ENCODE measurements at regions not wholly inside any gene's neighbourhood (a gene's known extent, or its start where the extent isn't known, plus 50 kb on each side); places are given as distances from the start of the nearest gene placed in this dataset.

DNA sequence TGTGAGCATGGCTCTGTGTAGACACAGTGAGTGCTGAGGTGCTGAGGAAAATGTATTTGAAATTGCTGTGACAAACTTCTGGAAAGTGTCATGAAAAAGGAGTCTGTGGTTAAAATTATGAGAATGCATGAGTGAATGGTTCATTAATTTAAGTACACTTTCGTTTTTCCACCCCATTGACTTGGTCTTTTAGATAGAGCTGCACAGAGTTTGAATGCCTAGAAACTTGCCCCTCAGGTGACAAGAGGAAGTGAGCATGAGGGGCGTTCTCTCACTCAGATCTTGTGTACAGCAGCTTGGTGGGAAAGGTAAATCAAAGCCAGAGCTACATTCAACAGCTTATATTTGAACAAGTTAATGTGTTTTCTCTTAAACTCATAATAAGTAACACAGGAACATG lies 296.8 kb downstream of the WDR72 start:
- DNase-seq, result no peak
- intact Hi-C loops (cut with DNase I), result no loop called here

DNA sequence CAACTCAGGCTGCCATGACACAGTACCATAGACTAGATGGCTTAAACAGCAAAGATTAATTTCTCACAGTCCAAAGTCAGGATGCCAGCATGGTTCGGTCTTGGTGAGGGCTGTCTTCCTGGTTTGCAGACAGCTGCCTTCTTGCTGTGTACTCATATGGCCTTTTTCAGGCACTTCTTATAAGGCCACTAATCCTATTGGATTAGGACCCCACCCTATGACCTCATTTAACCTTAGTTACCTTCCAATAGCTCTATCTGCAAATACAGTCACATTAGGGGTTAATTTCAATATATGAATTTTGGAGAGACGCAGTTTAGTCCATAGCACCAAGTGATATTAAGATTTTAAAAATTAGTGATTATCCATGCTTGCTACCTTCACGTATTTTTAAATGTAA lies 297.8 kb downstream of the WDR72 start:
- DNase-seq, result no peak
- intact Hi-C loops (cut with DNase I), result no loop called here

DNA sequence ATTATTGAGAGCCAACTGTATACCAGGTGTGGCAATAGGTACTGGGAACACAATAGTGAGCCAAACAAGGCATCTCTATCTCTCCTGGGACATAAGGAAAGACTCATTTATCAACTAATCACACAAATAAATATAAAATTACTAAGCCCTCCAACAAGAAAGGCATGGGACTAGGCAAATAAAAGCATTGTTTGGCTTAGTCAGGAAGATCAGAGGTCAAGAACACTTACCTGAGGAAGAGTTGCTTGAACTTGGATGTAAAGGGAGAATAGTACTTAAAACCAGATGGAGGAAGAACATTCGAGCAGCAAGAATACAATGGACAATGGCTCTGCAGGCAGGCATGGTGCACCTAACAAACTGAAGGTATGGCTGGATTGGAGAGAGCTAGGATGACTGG lies 300.7 kb downstream of the WDR72 start:
- DNase-seq, result no peak
- intact Hi-C loops (cut with DNase I), result no loop called here

DNA sequence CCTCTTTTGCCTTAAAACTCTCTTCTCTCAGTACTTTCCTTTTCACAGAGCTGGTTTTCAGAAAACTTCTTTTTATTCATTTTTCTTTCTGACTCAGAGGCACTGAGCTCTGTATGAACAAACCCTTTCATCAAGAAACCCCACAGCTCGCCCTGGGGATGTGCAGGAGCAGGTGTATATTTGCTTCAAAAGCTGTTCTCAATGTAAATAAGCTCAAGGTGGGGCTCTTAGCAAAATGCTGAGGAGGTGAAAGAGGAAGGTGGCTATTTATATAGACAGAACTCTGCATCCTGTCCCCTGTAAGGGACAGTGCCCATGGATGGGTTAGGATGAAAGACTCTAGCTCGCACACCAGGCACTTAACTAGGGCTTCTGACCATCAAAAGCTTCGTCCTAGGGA lies 302.0 kb downstream of the WDR72 start:
- intact Hi-C loops (cut with DNase I), result no loop called here
- DNase-seq, result no peak

DNA sequence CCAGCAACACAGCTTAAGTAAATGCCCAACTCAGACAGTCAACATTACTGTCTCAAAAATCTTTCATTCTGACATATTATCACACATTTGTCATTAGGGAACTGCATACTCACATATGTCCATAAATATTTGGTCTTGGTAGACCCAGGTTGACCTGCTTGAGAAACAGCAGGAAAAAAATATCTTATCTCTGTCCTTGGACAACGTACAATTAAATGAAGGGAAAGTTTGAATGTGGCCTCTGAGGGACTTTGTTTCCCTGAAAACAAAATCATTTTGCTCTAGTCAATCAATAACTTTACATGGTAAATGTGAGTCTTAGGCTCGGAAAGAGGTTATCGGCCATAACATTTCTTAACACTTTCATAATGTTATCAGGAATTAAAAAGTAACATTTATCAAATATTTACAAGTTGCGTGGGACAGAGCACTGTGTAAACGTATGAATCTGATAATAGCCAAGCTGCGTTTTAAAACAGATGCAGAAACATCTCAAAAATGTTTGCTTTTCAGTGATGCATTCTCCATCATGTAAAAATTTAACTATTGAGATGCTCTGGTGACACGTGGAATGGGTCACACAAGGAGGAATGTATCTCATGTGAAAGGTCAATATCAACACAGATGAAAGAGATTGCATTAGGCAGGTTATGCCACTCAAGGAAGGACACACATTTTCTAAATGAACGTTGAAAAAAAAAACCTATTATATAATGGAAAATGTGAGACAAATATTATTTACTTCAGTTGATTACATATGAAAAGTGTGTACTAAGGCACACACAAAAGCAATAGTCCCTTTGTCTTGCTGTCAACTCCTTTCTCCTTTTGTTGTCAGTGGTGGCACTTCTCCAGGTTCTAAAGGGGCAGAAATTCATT lies 304.4 kb downstream of the WDR72 start:
- DNase-seq, result no peak
- intact Hi-C loops (cut with DNase I), result no loop called here

DNA sequence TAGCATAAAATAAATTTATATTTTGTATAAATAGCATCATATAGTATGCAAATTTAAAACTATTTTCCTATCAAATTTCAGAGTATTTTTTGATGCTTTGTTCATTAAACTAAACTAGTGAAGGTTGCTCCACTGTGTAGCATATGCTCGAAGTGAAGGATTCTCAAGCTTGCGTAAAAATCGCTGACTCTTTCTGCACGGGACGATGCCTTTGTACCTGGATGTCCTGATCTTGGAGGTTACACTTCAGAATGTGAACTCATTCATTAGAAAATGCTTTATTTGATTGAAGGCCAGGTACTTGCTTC lies 305.0 kb downstream of the WDR72 start:
- intact Hi-C loops (cut with DNase I), result no loop called here
- no peak for DNase-seq

DNA sequence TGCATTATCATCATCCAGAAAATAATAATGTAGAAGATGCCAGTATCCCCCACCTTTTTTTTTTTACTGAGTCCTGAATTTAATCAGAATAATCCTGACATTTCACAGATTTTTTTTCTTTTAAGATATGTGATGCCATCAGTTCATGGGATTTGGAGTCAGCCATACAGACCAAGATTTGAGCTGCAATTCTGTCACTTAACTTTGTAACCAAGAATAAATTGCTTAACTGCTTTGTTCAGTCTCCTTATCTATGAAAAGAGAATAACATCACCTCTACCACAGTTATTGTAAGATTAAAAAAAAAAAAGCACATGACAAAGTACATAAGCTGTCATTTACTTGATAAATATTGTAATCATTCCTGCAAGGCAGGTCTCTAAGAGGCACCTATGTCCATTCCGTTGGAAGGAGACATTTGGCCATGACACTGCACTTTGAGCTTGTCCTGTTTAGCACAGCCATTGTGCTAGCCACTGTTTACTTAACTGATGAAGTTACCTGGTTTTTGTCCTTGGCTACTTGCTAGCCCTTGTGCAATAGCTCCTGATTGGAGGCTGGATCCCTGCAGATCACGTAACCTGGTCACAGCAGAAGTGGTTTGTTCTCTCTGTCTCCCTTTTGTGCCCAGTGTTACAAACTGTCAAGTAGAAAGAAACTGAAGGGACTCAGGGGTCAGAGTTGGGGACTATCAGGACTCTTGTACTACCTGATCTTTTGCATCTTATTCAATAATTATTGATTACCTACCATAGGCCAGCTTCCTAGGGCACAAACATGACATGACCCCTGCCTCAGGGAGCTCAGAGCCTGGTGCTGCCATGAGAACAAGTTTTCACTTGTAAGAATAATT lies 306.0 kb downstream of the WDR72 start:
- intact Hi-C loops (cut with DNase I), result no loop called here
- no peak for DNase-seq

DNA sequence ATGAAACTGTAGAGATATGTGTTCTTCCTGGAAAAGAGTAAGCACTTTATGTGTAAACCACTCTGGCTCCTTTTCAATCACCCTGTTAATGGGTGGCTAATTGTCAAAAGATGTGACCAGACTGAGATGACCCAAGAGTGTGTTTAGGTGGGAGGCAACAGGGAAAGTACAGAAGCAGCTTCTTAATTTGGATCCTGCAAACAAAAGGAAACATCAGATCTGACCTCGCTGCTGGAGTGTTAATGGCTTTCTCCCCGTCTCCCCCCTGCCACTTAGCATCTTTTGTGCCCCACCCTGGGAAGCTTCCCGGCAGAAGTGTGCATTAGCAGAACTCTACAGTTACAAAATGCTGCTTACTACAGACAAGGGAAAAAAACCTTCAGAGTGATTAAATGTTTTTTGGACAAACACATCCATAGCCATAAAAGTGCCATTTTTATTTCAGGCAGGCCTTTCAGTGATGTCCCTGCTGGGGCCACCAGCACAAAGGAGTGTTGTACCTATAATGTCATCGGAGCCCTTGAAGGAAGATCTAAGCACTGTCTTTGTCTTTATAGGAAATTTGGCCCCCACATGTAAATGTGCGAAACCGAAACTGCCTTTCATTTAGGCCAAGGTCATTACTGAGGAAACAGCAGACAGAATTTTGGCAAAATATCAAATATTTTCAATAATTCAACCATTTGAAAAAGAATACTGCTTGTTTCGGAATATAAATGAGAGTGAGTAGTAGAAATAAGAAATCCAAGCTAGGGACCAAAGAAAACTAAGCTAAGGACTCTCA lies 311.0 kb downstream of the WDR72 start:
- DNase-seq, result no peak
- intact Hi-C loops (cut with DNase I), result no loop called here

DNA sequence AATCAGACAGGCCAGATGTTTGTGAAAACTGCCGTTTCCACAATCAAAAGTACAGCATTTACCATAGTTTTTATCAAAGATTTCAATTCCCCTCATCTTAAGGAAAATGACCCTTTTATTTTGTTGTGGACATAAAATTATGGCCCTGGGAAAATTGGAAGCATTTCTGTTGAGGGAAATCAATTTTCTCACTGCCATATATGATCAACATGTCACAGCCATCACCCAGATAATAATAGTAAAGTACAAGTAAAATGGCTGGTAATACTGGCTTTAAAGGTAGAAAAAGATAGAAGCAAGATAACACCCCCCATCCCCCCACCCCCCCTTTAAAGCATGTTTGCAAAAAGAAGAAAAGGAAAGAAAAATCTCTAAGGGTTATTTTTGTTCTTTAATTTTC lies 311.7 kb downstream of the WDR72 start:
- intact Hi-C loops (cut with DNase I), result no loop called here
- DNase-seq, result no peak

DNA sequence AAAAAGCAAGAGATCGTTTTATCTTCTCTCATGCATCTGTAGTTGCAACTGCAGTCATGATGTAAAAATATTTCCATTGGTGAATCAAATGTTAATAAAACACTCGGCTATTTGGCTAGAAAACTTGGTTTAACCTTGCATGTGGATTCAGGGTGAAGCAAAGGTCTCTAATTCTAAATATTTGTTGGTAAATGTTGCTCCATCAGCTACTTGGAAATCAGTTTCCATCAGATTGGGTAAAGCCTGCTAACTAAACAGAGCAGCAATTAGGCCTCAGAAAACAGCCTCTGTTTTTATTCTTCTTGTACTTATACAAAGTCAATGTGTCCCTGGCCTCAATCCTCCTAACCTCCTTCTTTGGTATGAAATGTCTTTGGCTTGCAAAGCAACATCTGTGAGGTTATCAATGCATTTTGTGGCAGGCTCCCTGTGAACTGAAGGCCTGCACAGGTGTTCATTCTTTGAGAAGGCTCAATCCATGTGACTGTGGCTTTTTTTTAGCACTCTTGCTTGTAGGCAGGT lies 312.3 kb downstream of the WDR72 start:
- intact Hi-C loops (cut with DNase I), result no loop called here
- no peak for DNase-seq

DNA sequence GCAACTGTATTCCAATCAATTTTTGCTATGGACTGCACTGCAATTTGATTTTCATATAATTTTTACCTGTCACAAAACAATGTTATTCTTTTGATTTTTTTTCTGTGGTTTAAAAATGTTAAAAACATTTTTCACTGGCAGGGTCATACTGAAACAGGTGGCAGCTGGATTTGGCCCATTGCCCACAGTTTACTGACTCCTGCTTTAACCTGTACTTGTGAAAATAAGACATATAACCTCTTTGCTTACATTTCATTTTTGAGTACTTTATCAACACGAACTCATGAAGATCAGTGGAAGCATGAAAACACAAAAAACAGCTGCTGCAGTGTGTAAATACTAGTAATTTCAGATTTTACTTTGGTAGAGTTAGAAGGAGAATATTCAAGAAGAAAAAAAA lies 313.1 kb downstream of the WDR72 start:
- no peak for DNase-seq
- intact Hi-C loops (cut with DNase I), result no loop called here

DNA sequence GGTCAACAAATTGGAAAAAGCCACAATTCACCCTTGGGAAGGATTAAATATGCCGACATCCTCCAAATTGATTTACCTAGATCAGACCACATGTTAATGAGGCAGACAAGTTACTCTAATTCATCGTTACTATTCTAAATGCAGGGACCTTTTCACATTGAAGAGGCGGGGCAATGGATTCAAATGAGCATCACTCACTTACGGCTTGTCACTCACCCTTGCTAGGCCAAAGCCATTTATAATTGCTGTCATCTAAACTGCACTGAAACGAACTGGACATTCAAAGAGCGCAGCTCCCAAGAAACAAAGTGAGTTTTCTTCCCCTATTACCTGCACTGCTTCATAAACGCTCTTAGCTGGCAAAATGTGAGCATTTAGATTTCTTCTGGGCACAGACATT lies 313.9 kb downstream of the WDR72 start:
- intact Hi-C loops (cut with DNase I), result no loop called here
- DNase-seq, result no peak

DNA sequence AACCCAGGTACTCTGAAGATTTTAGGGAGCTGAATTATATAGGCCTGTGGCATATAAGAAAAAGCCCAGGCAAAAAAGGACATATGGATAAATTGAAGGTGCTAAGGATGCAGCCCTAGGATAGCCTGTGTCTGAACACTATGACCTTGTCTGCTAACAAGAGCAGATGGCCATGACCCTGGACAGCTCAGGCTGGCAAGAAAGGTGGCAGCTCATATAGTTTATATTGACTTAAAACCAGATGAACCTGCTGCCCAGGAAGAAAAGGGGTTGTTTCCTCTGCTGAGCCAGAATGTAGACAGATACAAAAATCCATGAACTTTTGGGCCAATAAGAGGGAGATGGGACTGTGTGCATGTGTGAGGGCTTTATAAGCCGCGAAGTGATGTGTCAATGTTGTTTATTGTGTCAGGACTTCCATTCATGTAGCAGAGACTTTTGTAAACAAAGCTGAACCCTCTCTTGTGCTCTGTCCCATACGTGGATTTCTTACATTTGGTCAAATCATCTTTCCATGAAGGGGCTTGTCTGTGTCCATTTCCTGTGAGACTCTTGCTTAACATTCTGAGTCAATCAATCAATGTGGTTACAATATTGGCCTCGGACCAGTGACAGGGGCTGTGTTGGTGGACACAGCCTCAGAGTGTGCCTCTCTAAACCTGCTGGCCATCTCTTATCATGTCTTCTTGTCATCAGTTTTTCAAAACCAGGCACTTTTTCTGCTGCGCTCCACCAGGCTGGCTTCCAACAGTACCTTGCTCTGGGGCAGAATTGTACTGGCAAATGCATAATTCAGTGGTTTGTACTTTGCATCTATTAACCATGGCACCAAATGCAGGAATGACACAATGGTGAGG lies 321.2 kb downstream of the WDR72 start:
- intact Hi-C loops (cut with DNase I), result no loop called here
- DNase-seq, result no peak

DNA sequence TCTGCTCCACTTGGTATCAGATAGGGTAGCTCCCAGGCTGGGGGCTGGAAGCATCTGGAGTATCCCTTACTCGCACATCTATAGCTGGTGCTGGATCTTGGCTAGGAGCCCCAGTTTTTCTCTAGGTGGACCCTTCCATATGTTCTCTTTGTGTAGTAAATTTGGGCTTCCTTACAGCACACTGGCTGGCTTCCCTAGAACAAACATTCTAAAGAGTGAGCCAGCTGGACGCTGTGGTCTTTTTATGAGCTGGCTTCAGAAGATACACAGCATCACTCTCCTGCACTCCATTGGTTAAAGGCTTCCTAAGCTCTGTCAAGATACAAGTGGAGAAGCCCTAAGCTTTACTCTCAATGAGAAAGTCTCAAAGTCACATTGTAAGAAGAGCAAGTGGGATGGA lies 322.1 kb downstream of the WDR72 start:
- no peak for DNase-seq
- intact Hi-C loops (cut with DNase I), result no loop called here

DNA sequence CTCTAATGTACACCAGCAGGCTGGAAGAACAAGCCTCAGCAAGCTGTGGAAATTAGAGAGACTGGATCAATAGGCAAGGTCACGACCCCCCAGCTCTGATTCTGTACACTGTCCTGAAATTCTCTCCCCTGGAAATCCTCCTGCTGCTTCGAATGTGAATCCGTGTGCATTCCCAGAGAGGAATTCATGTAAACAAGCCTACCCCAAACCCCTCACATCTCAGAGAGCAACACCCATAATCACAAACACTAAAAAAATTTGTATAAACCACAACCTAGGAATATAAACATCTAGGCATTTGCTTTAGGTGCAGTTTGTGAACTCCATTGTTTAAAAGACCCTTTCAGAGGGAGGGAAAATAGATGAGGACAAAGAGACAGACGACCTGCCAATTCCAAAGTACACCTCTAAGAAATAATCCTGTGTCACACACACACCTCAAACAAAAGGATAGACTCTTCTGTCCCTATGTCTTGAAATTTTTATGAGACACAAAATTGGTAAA lies 325.2 kb downstream of the WDR72 start:
- no peak for DNase-seq
- intact Hi-C loops (cut with DNase I), result no loop called here

DNA sequence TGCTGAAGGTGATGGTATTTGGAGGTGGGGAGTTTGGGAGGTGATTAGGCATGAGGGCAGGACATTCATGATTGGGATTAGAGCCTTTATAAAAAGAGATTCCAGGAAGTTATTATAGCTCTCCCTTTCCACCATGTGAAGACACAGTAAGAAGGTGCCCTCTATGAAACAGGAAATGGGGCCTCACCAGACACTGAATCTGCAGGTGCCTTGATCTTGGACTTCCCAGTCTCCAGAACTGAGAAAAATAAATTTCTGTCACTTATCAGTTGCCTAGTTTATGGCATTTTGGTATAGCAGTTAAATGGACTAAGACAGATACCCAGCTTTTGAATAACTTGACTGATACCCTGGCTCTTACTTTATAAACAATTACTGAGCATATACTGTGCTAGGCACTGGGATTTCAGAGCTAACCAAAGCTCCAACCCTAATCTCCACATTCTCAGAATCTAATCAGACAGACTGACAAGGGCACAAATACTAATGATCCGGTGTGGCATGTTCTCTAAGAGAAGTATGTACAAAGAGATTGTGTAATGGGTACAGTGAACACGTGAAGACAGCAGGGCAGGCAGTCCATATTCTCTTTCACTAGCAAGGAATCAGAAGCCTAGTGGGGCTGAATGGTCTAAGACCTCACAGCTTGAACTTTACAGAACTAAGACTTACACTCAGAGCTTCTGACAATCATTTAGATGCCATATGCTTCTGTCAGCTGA lies 343.1 kb downstream of the WDR72 start:
- no peak for DNase-seq
- intact Hi-C loops (cut with DNase I), result no loop called here

DNA sequence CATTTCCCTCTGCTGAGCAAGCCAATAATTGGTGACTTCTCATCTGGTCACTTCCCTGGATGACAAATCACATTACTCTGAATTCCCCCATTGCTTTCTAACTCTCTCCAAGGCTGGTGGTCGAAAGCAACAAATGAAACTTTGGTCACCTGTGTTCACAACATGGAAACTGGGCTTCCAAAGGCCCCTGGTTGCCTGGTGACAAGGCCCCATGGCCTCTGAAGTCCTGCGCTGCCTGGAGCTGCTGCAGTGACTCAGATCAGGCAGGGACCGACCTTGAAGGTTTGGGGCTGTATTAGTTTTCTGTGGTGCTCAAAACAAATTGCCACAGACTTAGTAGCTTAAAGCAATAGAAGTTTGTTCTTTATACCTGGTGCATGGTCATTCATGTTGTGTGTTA lies 345.3 kb downstream of the WDR72 start:
- intact Hi-C loops (cut with DNase I), result no loop called here

DNA sequence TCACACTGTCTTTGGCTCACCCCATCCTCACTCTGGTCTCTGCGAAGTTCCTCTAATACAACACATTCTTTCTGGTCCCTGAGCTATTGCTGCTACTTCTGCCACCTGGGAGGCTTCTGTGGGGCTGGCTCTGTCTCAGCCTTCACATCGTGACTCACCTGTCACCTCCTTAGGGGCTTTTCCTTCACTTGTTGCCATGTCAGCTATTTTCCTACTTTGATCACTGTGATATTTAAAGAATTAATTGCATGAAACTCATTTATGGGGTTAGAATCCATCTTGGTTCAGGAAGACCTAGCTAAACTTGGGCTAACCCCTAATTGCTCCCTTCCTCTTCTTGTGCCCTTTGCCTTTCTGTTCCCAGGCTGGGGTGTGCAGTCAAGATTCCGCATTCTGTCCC lies 346.9 kb downstream of the WDR72 start:
- intact Hi-C loops (cut with DNase I), result no loop called here
- no peak for DNase-seq

More for the DNA sequence above, 345.3 kb downstream of the WDR72 start:
- no peak for DNase-seq
